ENCODE measurements at regions not wholly inside any gene's neighbourhood (a gene's known extent, or its start where the extent isn't known, plus 50 kb on each side); places are given as distances from the start of the nearest gene placed in this dataset.

GRCh38 chr3:72560846-72561675 is 287.2 kb downstream of the SHQ1 start:
- DNase-seq, result no peak

- DNase-seq, result no peak
Observed at GRCh38 chr3:72559385-72559784, 288.9 kb downstream of the SHQ1 start.

GRCh38 chr3:72558001-72558400 is 290.2 kb downstream of the SHQ1 start:
- no peak for DNase-seq

GRCh38 chr3:72555714-72556113 is 292.5 kb downstream of the SHQ1 start:
- no peak for DNase-seq

- DNase-seq, result no peak
Observed at GRCh38 chr3:72554689-72555088, 293.6 kb downstream of the SHQ1 start.

GRCh38 chr3:72553298-72553697 is 294.9 kb downstream of the SHQ1 start:
- no peak for DNase-seq

- DNase-seq, result no peak
Observed at GRCh38 chr3:72550582-72551262, 297.5 kb downstream of the SHQ1 start.

- no peak for DNase-seq
Observed at GRCh38 chr3:72549761-72550581, 298.3 kb downstream of the SHQ1 start.

- no peak for DNase-seq
Observed at GRCh38 chr3:72548981-72549380, 299.3 kb downstream of the SHQ1 start.

- DNase-seq, result no peak
Observed at GRCh38 chr3:72548461-72548860, 299.8 kb downstream of the SHQ1 start.

GRCh38 chr3:72547183-72547582 is 301.1 kb downstream of the SHQ1 start:
- no peak for DNase-seq

- no peak for DNase-seq
Observed at GRCh38 chr3:72544239-72544638, 304.0 kb downstream of the SHQ1 start.

GRCh38 chr3:72543246-72543645 is 305.0 kb downstream of the SHQ1 start:
- DNase-seq, result no peak

- DNase-seq, result no peak
Observed at GRCh38 chr3:72542781-72543180, 305.5 kb downstream of the SHQ1 start.

GRCh38 chr3:72539856-72540255 is 308.4 kb downstream of the SHQ1 start:
- no peak for DNase-seq

- no peak for DNase-seq
Observed at GRCh38 chr3:72538070-72538745, 310.0 kb downstream of the SHQ1 start.

- no peak for DNase-seq
Observed at GRCh38 chr3:72537448-72537847, 310.8 kb downstream of the SHQ1 start.

- DNase-seq, result no peak
Observed at GRCh38 chr3:72536878-72537267, 311.4 kb downstream of the SHQ1 start.

- DNase-seq, result no peak
Observed at GRCh38 chr3:72536206-72536877, 311.9 kb downstream of the SHQ1 start.

- DNase-seq, result no peak
Observed at GRCh38 chr3:72535772-72536171, 312.5 kb downstream of the SHQ1 start.

- DNase-seq, result no peak
Observed at GRCh38 chr3:72533591-72534473, 314.4 kb downstream of the SHQ1 start.

Measured in kidney glomerular epithelial cell (primary cell).